HG03108 (cell line): ENCODE measurements at regions not wholly inside any gene's neighbourhood (a gene's known extent, or its start where the extent isn't known, plus 50 kb on each side); places are given as distances from the start of the nearest gene placed in this dataset.

ENCODE experiments used
- ATAC-seq: cut with Tn5 transposase; IDR thresholded peaks from one replicate; pipeline ENCODE4 v1.9.1; 2021; ENCODE audit warnings: moderate library complexity; ENCODE audit not compliant: unreplicated experiment

- no peak for ATAC-seq
Observed at GRCh38 chr6:21949211-21949801, 347.5 kb downstream of the PRL start.

GRCh38 chr6:21952367-21952766 is 344.5 kb downstream of the PRL start:
- no peak for ATAC-seq

GRCh38 chr6:21953831-21954801 is 342.7 kb downstream of the PRL start:
- no peak for ATAC-seq

GRCh38 chr6:21955053-21955595 is 341.7 kb downstream of the PRL start:
- no peak for ATAC-seq

GRCh38 chr6:21955951-21956350 is 340.9 kb downstream of the PRL start:
- no peak for ATAC-seq

GRCh38 chr6:21958428-21958827 is 338.4 kb downstream of the PRL start:
- ATAC-seq: no peak

- no peak for ATAC-seq
Observed at GRCh38 chr6:21961226-21961625, 335.6 kb downstream of the PRL start.

- no peak for ATAC-seq
Observed at GRCh38 chr6:21965016-21965415, 331.8 kb downstream of the PRL start.

- ATAC-seq: no peak
Observed at GRCh38 chr6:21965953-21966539, 330.8 kb downstream of the PRL start.

GRCh38 chr6:21967056-21967974 is 329.5 kb downstream of the PRL start:
- ATAC-seq: no peak

GRCh38 chr6:21968411-21968810 is 328.4 kb downstream of the PRL start:
- ATAC-seq: no peak

- ATAC-seq: no peak
Observed at GRCh38 chr6:21969192-21969591, 327.6 kb downstream of the PRL start.

GRCh38 chr6:21970569-21971300 is 326.1 kb downstream of the PRL start:
- no peak for ATAC-seq

- no peak for ATAC-seq
Observed at GRCh38 chr6:21971541-21971940, 325.3 kb downstream of the PRL start.

- ATAC-seq: no peak
Observed at GRCh38 chr6:21972516-21972915, 324.3 kb downstream of the PRL start.

GRCh38 chr6:21977346-21977745 is 319.5 kb downstream of the PRL start:
- ATAC-seq: no peak

- no peak for ATAC-seq
Observed at GRCh38 chr6:21981235-21981833, 315.5 kb downstream of the PRL start.

- no peak for ATAC-seq
Observed at GRCh38 chr6:21984135-21984534, 312.7 kb downstream of the PRL start.

- ATAC-seq: no peak
Observed at GRCh38 chr6:21984561-21984960, 312.3 kb downstream of the PRL start.

GRCh38 chr6:21985904-21986303 is 310.9 kb downstream of the PRL start:
- ATAC-seq: no peak
